HS-5 (cell line): ENCODE measurements at regions not wholly inside any gene's neighbourhood (a gene's known extent, or its start where the extent isn't known, plus 50 kb on each side); places are given as distances from the start of the nearest gene placed in this dataset.
"Not testable (repeated sequence)": the region's sequence is repeated elsewhere in the genome, so short reads cannot be mapped to it uniquely, and the experiment has no call there.

Experiments used
- DNase-seq: peaks from one replicate; pipeline ENCODE4 v3.0.0-alpha.2; 2012; ENCODE audit warnings: low read depth

GRCh38 chr16:29160171-29160570 is 175.3 kb downstream of the LAT start:
- DNase-seq: not testable (repeated sequence)

DNA sequence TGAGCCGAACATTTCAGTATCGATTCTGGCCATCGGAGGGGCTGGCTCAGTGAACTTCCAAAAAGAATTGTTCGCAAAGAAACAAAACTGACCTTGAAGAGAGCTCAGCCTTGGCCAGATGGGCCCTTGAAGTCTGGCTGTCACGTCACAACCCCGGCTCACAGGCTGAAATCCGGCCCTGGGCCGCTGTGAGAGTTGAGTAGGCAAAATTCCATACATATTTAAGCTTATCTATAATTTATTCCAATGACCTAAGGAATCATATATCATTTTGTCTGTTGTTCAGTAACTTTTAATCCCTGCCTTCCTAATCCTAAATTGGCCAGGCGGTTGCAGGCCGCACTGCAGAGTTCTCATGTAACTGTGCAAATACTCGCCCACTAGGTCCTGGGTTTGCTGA is 174.8 kb downstream of the LAT start:
- DNase-seq: not testable (repeated sequence)

GRCh38 chr16:29158785-29159184 is 173.9 kb downstream of the LAT start:
- DNase-seq: no peak

DNA sequence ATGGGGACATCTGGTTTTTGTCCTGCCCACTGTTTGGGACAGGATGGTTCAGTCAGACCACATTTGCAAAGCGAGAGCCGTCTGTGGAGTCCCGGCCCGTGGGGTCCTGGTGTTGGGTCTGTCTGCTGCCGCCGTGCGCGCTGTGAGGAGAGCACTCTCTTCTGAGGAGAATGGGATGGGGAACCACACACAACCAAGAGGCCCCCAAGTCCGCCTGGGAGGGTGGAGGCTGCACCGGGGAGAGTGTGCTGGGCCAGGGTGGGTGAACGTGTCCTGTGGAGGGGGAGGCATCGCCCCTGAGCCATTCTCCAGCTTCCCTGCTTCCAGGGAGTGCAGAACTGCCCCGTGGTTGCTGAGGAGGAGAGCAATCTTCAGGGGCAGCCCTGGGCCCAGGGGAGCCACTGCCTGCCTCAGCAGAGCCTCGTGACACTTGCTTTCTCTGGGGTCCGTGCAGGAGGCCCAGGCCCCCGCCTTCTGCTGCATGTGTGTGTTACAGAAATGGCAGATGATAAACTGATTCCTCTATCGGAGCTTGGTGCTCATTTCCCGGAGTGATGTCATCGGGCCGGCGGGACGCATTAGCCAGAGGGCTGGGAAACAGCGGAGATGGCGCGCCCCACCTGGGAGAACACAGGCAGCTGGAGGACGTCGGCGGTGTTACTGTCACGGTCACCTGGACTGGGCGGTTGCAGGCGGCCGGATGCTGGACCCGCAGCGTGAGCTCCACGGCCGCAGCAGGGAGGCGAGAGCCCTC is 173.4 kb downstream of the LAT start:
- not testable (repeated sequence) for DNase-seq

- peak; percentile 79 for DNase-seq
Observed at GRCh38 chr16:29157051-29157923, 172.4 kb downstream of the LAT start.

DNA sequence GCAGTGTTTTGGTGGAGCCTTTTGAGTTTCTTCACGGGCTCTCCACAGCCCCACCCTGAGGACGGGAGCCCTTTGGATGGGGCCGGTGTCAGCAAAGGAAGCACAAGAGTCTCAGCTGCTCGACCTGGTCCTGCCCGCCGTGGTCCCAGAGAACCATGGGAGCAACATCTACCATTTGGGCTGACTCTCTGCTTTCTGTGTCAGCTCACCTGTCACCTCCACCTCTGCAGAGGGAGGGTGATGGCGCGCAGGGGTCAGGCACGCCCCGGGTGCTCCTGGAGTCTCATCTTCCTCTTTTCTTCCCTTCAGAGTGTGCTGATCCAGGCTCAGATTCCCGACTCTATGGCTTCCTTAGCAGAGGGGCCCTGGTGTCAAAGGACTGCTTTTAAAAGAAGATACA is 171.7 kb downstream of the LAT start:
- DNase-seq: no peak

DNA sequence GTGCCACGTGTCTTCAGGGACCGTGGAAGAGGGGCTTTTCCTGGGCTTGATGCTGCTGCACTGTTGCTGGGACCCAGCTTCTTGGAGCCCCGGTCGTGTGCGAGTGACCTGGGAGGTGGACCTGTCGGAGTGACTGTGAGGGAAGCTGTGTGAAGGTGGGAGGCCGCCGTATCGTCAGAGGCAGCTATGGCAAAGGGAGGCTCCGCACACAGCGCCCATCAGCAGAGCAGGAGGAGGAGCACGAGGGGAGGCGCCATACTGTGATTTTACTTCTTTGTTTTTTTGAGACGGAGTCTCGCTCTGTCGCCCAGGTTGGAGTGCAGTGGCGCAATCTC is 171.0 kb downstream of the LAT start:
- DNase-seq: not testable (repeated sequence)

DNA sequence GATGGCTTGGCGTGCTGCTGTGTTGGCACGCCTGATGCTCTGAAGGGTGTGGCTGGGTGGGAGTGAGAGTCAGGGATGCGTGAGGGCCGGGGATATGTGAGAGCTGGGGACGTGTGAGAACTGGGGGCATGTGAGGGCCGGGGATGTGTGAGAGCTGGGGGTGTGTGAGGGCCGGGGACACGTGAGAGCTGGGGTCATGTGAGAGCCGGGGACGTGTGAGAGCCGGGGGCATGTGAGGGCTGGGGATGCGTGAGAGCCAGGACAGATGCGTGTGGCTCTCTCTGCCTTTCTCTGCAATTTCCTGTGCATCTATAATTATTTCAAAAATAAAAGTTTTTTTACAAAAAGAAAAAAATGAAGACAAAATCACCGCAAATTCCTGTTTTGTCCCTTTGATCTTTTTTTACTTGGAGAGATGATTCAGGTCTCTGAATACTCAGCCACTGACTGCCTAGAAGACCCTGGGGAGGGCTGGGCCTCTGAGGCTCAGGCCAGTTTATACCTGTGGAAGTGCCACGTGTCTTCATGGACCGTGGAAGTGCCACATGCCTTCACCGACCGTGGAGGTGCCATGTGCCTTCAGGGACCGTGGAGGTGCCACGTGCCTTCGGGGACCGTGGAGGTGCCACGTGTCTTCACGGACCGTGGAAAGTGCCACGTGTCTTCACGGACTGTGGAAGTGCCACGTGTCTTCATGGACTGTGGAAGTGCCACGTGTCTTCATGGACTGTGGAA is 170.4 kb downstream of the LAT start:
- DNase-seq: not testable (repeated sequence)

- DNase-seq: no peak
Observed at GRCh38 chr16:29154676-29155121, 169.8 kb downstream of the LAT start.

- no peak for DNase-seq
Observed at GRCh38 chr16:29154088-29154487, 169.2 kb downstream of the LAT start.

DNA sequence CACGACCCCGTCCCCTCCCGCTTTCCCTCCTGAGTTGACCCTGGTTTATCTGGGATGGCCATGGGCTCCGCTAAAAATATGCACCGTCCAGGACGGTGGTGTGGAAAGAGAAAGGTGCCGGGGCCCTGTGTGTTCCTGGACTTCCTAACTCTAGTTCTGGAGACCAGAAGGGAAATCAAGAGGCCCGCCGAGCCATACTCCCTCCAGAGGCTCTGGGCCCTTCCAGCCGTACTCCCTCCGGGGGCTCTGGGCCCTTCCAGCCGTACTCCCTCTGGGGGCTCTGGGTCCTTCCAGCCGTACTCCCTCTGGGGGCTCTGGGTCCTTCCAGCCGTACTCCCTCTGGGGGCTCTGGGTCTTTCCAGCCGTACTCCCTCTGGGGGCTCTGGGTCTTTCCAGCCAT is 168.5 kb downstream of the LAT start:
- DNase-seq: not testable (repeated sequence)

DNA sequence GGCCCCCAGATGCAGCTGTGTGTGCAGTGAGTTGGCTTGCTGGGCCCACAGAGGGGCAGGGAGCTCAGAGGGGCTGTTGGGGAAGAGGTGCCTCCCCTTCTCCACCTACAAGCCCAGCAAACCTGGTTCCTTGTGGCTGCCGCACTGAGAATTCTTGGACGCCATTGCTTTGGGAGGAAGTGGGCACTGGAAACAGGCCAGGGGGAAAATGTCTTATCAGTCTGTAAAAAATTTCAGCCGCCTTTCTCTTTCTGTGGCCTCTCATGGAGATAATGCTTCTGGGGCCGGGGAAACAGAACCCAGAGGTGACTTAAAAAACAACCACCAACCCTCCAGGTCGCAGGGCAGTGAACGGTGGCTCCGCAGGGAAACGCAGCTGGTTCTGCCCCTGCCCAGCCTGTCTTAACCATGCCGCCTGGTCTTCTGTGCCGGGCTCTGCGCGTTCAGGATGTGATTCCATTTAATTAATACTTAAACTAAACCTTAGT is 167.7 kb downstream of the LAT start:
- DNase-seq: not testable (repeated sequence)

DNA sequence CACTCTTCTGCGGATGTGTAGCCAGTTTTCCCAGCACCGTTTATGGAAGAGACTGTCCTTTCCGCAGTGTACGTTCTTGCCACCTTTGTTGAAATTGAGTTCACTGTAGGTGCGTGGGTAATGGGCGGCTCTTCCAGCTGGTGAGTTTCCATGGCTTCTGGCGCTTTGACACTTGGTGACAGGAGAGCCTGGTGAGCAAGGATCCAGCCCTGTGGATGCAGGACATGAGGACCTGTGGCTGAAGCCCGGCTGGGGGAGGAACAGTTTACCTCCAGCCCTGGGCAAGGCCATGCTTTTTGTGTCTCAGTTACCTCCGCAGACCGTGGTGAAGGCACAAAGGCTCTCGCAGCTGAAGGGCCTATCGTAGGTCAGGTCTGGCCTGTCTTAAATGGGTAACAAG is 166.5 kb downstream of the LAT start:
- no peak for DNase-seq

DNA sequence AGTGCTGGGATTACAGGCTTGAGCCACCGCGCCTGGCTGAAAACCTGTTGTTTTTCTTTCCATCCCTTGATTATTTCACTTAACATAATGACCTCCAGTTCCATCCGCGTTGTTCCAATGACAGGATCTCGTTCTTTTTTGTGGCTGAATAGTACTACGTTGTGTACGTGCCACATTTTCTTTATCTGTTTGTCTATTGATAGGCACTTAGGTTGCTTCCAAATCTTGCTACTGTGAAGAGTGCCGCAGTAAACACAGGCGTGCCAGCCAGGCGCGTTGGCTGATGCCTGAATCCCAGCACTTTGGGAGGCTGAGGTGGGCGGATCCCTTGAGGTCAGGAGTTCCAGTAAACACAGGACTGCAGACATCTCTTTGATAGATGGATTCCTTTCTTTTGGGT is 165.1 kb downstream of the LAT start:
- DNase-seq: not testable (repeated sequence)

DNA sequence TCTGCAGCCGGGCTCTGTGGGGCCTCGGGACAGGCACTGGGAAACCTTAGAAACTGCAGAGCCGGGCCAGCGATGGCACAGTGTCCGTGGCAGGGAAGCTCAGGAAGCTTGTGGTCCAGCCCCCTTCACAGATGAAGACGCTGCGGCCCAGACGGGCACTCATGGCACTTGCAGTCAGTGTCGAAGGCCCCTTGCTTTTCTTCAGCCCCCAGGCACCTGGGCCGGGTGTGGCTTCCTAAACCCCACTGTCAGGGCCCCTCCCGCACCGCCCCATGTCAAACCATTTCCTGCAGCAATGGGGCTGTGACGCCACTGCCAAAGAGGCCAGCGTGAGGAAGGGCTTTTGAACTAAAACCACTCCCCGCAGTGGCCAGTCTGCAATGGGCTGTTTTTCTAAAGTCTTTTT is 164.0 kb downstream of the LAT start:
- DNase-seq: no peak

GRCh38 chr16:29148131-29148691 is 163.4 kb downstream of the LAT start:
- no peak for DNase-seq

- DNase-seq: not testable (repeated sequence)
Observed at GRCh38 chr16:29147710-29148109, 162.9 kb downstream of the LAT start.

DNA sequence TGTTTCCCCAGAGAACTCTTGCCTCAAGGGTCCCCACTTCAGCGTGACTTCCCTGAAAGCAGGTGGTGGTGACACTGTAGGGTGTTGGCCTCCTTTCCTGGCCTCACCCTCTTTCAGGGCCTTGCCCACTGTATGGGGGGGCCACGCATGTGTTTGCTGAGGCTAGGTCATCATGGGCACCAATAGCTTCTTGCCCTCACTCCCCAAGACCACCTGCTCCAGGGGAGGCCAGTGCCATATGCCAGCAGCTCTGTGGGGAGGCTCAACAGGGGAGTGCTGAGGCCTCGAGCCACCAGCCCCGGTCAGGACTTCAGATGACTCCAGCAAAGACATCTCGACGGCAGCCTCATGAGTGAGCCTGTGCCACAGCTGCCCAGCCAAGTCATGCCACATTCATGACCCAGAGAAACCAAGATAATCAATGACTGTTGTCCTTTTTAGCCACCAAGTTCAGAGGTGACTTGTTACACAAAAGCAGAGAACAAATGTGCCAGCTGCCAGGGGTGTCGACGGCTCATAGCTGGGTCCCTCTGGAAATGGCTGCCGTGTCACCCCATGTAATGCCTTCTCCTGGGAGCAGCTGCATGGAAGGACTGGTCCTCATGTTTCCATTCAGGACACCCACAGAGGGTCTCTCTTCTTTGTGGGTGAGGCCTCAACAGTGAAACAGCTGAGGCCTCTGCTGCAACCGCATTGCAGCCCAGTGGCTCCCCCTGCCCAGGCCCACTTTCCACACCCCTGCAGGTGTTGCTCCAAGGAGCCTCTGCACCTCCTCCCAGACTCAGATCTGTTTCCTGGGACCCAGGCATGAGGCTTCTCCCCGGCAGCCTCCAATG is 162.2 kb downstream of the LAT start:
- not testable (repeated sequence) for DNase-seq

DNA sequence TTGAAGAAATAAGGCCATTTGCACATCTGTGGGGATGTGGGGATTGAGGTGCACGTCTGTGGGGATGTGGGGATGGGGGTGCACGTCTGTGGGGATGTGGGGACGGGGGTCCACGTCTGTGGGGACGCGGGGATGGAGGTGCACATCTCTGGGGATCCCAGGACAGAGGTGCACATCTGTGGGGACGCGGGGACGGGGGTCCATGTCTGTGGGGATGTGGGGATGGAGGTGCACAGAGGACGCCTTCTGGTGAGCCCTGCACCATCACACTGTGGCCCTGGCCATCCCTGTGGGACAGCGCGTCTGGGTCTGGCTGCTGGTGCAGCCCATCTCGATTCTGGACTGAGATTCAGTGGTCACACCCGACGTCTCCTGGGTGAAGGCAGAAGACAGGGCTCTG is 161.4 kb downstream of the LAT start:
- no peak for DNase-seq

DNA sequence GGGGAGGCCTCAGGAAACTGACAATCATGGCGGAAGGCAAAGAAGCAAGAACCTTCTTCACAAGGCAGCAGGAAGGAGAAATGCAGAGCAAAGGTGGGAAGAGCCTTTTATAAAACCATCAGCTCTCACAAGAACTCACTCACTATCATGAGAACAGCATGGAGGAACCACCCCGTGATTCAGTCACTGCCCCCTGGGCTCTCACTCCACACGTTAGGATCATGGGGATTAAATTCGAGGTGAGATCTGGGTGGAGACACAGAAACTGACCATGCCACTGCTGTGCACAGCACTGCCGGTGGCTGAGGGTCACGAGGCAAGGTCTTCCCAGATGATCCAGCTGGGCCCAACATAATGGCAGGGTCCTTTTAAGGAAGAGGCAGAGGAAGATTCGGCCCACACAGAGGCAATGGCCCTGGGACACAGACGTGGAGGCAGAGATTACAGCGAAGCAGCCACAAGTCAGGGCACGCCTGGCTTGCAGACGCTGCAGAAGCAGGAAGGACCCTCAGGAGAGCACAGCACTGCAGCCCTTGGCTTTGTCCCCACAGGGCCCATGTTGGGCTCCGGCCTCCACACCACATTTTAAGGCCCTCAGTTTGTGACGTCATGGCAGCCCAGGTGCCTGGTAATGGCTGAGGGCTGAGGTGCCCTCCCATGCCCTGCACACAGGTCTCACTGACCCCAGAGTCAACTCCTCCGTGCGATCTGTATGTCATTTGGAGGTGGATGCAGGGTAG is 160.8 kb downstream of the LAT start:
- not testable (repeated sequence) for DNase-seq
